ENCODE measurements at regions not wholly inside any gene's neighbourhood (a gene's known extent, or its start where the extent isn't known, plus 50 kb on each side); places are given as distances from the start of the nearest gene placed in this dataset.

DNA sequence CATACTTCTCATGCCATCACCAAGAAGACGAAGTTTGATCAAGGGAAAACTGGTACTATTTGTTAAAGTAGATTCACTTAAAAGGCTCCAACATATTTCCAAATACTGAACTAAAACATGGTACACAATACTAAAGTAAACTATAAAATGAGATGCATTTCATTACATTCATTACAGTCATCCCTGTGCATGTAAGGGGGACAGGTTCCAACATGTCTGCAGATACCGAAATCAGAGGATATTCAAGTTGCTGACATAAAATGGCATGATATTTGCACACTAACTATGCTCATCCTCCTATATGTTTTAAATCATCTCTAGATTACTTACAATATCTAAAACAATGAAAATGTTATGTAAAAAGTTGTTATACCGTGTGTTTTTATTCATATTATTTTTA, 893.9 kb upstream of the MANEA start:
- Histone ChIP-seq H3K79me2 (ENCODE audit: low read depth) (no peaks in the 10 kb centered on the region), H3K4me3 (no peak overlapping the region), H2AFZ (no peak overlapping the region), H4K20me1 (ENCODE audit: insufficient read depth) (no peaks in the 10 kb centered on the region), H3K36me3 (ENCODE audit: low read depth) (no peaks in the 10 kb centered on the region), H3K27me3 (ENCODE audit: insufficient read depth, low read depth) (no peaks in the 10 kb centered on the region), H3K27ac (no peak overlapping the region), H3K9me2 (ENCODE audit: insufficient read depth) (no peaks in the 10 kb centered on the region; the same call in 1 of the 2 replicates), H3K9me3 (ENCODE audit: insufficient read depth, low read depth) (no peaks in the 10 kb centered on the region), H3K4me2 (no peak overlapping the region), H3F3A (ENCODE audit: insufficient read depth, low read depth) (no peaks in the 10 kb centered on the region), H3K4me1 (replicated peaks; ENCODE audit: insufficient read depth) (no peaks in the 10 kb centered on the region)
- no peak for DNase-seq
- ChIA-PET POLR2A (ENCODE audit: unreplicated experiment) (no interaction called here), CTCF (no interaction called here)
- intact Hi-C loops (cut with micrococcal nuclease; ENCODE audit: unreplicated experiment): no loop called here
- TF ChIP-seq EZH2 (IDR thresholded peaks at IDR 0.05; ENCODE audit: low read depth) (no peak), CTCF (conservative IDR thresholded peaks at IDR 0.05) (no peak)
- BruUV-seq (replicated peaks): no TSS peak

- H3K4me3 ChIP-seq: no peak overlapping the region
- no TSS peak for BruUV-seq (replicated peaks)
- H3K9me2 ChIP-seq (ENCODE audit: insufficient read depth): no peaks in the 10 kb centered on the region; the same call in 1 of the 2 replicates
- no peaks in the 10 kb centered on the region for H3K27me3 ChIP-seq (ENCODE audit: insufficient read depth, low read depth)
- CTCF ChIA-PET: no interaction called here
- H3K27ac ChIP-seq: no peak overlapping the region
- no peaks in the 10 kb centered on the region for H3K4me1 ChIP-seq (replicated peaks; ENCODE audit: insufficient read depth)
- no peak for TF ChIP-seq EZH2 (IDR thresholded peaks at IDR 0.05; ENCODE audit: low read depth)
- TF ChIP-seq CTCF (conservative IDR thresholded peaks at IDR 0.05): no peak
- H3F3A ChIP-seq (ENCODE audit: insufficient read depth, low read depth): no peaks in the 10 kb centered on the region
- no peak overlapping the region for H2AFZ ChIP-seq
- H3K79me2 ChIP-seq (ENCODE audit: low read depth): no peaks in the 10 kb centered on the region
- no peak for DNase-seq
- no peaks in the 10 kb centered on the region for H3K36me3 ChIP-seq (ENCODE audit: low read depth)
- intact Hi-C loops (cut with micrococcal nuclease; ENCODE audit: unreplicated experiment): no loop called here
- no peaks in the 10 kb centered on the region for H4K20me1 ChIP-seq (ENCODE audit: insufficient read depth)
- POLR2A ChIA-PET (ENCODE audit: unreplicated experiment): no interaction called here
- no peaks in the 10 kb centered on the region for H3K9me3 ChIP-seq (ENCODE audit: insufficient read depth, low read depth)
- no peak overlapping the region for H3K4me2 ChIP-seq
Observed at GRCh38 chr6:94680669-94681212, 896.6 kb upstream of the MANEA start.

- TF ChIP-seq EZH2 (IDR thresholded peaks at IDR 0.05; ENCODE audit: low read depth) (no peak), CTCF (conservative IDR thresholded peaks at IDR 0.05) (no peak)
- BruUV-seq (replicated peaks): no TSS peak
- POLR2A ChIA-PET (ENCODE audit: unreplicated experiment): interaction anchor here (0.5 kb wide), 1 partner anchor 620 kb away, joined by 6 read pairs; no protein-coding TSS in a partner anchor
- intact Hi-C loops (cut with micrococcal nuclease; ENCODE audit: unreplicated experiment): no loop called here
- peak; percentile 12 to 56 for DNase-seq
- no peaks in the 10 kb centered on the region for H3K9me2 ChIP-seq (ENCODE audit: insufficient read depth)
- no peaks in the 10 kb centered on the region for H3K36me3 ChIP-seq (ENCODE audit: low read depth)
- CTCF ChIA-PET: no interaction called here
- no peak overlapping the region for H3K4me3 ChIP-seq
- H3K27ac ChIP-seq: no peak overlapping the region
- no peaks in the 10 kb centered on the region for H3K9me3 ChIP-seq (ENCODE audit: insufficient read depth, low read depth)
- H3K79me2 ChIP-seq (ENCODE audit: low read depth): no peaks in the 10 kb centered on the region
- no peaks in the 10 kb centered on the region for H4K20me1 ChIP-seq (ENCODE audit: insufficient read depth)
- no peaks in the 10 kb centered on the region for H3K27me3 ChIP-seq (ENCODE audit: insufficient read depth, low read depth)
- H3K4me2 ChIP-seq: no peak overlapping the region
- H2AFZ ChIP-seq: no peak overlapping the region
- H3K4me1 ChIP-seq (replicated peaks; ENCODE audit: insufficient read depth): no peaks in the 10 kb centered on the region
- no peaks in the 10 kb centered on the region for H3F3A ChIP-seq (ENCODE audit: insufficient read depth, low read depth)
Observed at GRCh38 chr6:94673251-94673650, 904.1 kb upstream of the MANEA start.
